ENCODE measurements at regions not wholly inside any gene's neighbourhood (a gene's known extent, or its start where the extent isn't known, plus 50 kb on each side); places are given as distances from the start of the nearest gene placed in this dataset.

GRCh38 chrX:14409341-14409740 is 120.0 kb upstream of the GLRA2 start:
- 80% methylated on average over 1 of the region's 2 CpGs for WGBS (ENCODE audit: insufficient coverage)
- no peak for DNase-seq
- H3K27me3 ChIP-seq (replicated peaks in 2 of 5; ENCODE audit: control insufficient read depth in 4 of 5, insufficient read depth in 5 of 5, low read length in 4 of 5): no peaks in the 10 kb centered on the region
- H3K9me3 ChIP-seq (ENCODE audit: control extremely low read depth in 1 of 5, control insufficient read depth in 4 of 5, insufficient read depth in 2 of 5, low read depth in 1 of 5, low read length in 4 of 5): peaks cover 0 to 2% (median 0%) of the 10 kb centered on the region in 5 experiments
- no peak overlapping the region for H3K27ac ChIP-seq (ENCODE audit: insufficient read depth in 1 of 2, low read depth in 1 of 2, low read length in 2 of 2, poor library complexity in 1 of 2, severe bottlenecking in 2 of 2)
- H3K4me1 ChIP-seq (ENCODE audit: control extremely low read depth in 1 of 4, control insufficient read depth in 4 of 4, insufficient read depth in 4 of 4, low read length in 3 of 4): no peaks in the 10 kb centered on the region
- H3K36me3 ChIP-seq (ENCODE audit: control insufficient read depth in 4 of 4, insufficient read depth in 4 of 4, low read length in 3 of 4): no peaks in the 10 kb centered on the region
- POLR2A ChIA-PET: no interaction called here
- CTCF ChIA-PET: no interaction called here
- no peak overlapping the region for H3K4me3 ChIP-seq (ENCODE audit: control insufficient read depth in 1 of 7, extremely low read depth in 1 of 7, insufficient read depth in 4 of 7, low read depth in 2 of 7, low read length in 6 of 7)

DNA sequence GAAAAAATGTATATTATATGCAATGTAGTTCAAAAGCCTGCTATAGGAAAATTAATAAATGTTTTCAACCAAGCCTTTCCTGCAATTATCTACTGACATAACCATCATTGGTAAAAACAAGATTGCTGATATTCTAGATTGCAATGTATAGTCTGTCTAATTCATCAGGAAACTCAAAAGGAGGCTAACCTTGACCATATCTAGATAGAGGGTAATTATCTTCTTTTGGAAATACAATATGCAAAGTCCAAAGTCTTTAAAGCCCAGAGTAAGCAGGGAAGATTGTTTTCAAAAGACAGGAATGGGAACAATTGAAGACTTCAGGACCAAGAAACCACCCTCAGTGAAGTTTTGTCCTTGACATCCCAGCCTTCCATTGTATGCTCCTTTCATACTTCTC is 123.1 kb upstream of the GLRA2 start:
- Histone ChIP-seq H3K4me3 (ENCODE audit: control insufficient read depth in 1 of 7, extremely low read depth in 1 of 7, insufficient read depth in 4 of 7, low read depth in 2 of 7, low read length in 6 of 7) (no peak overlapping the region), H3K36me3 (ENCODE audit: control insufficient read depth in 4 of 4, insufficient read depth in 4 of 4, low read length in 3 of 4) (no peaks in the 10 kb centered on the region), H3K4me1 (ENCODE audit: control extremely low read depth in 1 of 4, control insufficient read depth in 4 of 4, insufficient read depth in 4 of 4, low read length in 3 of 4) (no peaks in the 10 kb centered on the region), H3K9me3 (ENCODE audit: control extremely low read depth in 1 of 5, control insufficient read depth in 4 of 5, insufficient read depth in 2 of 5, low read depth in 1 of 5, low read length in 4 of 5) (no peaks in the 10 kb centered on the region), H3K27me3 (replicated peaks in 2 of 5; ENCODE audit: control insufficient read depth in 4 of 5, insufficient read depth in 5 of 5, low read length in 4 of 5) (no peaks in the 10 kb centered on the region), H3K27ac (ENCODE audit: insufficient read depth in 1 of 2, low read depth in 1 of 2, low read length in 2 of 2, poor library complexity in 1 of 2, severe bottlenecking in 2 of 2) (no peak overlapping the region)
- POLR2A ChIA-PET: no interaction called here
- CTCF ChIA-PET: no interaction called here
- no peak for DNase-seq

DNA sequence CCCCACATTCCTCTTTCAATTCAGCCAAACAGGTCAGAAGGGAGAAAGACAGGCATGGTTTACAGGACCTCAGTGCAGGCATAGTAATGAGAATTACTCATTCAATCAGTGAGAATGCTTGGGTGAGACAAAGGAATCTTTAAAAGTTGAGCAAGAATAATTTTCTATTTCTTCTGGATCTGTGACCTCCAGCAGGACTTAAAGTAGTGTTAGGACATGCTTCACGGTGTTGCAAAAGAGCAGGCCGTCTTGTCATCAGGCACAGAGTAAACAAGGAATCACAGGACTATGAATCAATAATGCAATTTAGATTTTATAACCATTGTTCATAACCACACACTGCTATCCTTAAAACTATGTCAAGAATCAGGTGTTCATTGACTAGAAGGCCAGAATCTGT is 130.6 kb upstream of the GLRA2 start:
- ChIA-PET POLR2A (no interaction called here), CTCF (no interaction called here)
- H3K27me3 ChIP-seq (replicated peaks in 2 of 5; ENCODE audit: control insufficient read depth in 4 of 5, insufficient read depth in 5 of 5, low read length in 4 of 5): no peaks in the 10 kb centered on the region
- no peaks in the 10 kb centered on the region for H3K36me3 ChIP-seq (ENCODE audit: control insufficient read depth in 4 of 4, insufficient read depth in 4 of 4, low read length in 3 of 4)
- no peak overlapping the region for H3K4me3 ChIP-seq (ENCODE audit: control insufficient read depth in 1 of 7, extremely low read depth in 1 of 7, insufficient read depth in 4 of 7, low read depth in 2 of 7, low read length in 6 of 7)
- no peaks in the 10 kb centered on the region for H3K9me3 ChIP-seq (ENCODE audit: control extremely low read depth in 1 of 5, control insufficient read depth in 4 of 5, insufficient read depth in 2 of 5, low read depth in 1 of 5, low read length in 4 of 5)
- H3K4me1 ChIP-seq (ENCODE audit: control extremely low read depth in 1 of 4, control insufficient read depth in 4 of 4, insufficient read depth in 4 of 4, low read length in 3 of 4): no peaks in the 10 kb centered on the region
- DNase-seq: no peak
- H3K27ac ChIP-seq (ENCODE audit: insufficient read depth in 1 of 2, low read depth in 1 of 2, low read length in 2 of 2, poor library complexity in 1 of 2, severe bottlenecking in 2 of 2): no peak overlapping the region
- WGBS (ENCODE audit: insufficient coverage): 94% methylated on average over 2 of the region's 2 CpGs

DNA sequence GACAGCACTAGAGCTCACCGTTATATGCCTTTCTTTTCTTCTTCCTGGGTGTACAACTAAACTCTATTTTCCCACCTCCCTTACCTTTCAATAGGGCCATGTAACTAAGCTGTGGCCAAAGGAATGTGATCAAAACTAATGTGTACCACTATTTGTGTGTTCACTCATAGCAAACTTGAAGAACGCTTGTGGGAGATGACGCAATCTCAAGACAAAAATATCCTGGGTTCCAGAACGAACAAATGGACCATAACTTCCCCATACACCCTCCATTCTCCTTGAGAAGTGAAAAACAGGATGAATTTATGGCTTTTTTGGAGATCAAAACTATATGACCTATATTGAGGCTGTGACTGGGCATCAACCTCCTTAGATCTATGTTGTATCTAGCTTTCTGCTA is 139.7 kb upstream of the GLRA2 start:
- DNase-seq: no peak
- H3K36me3 ChIP-seq (ENCODE audit: control insufficient read depth in 4 of 4, insufficient read depth in 4 of 4, low read length in 3 of 4): no peaks in the 10 kb centered on the region
- H3K27me3 ChIP-seq (replicated peaks in 2 of 5; ENCODE audit: control insufficient read depth in 4 of 5, insufficient read depth in 5 of 5, low read length in 4 of 5): no peaks in the 10 kb centered on the region
- H3K4me3 ChIP-seq (ENCODE audit: control insufficient read depth in 1 of 7, extremely low read depth in 1 of 7, insufficient read depth in 4 of 7, low read depth in 2 of 7, low read length in 6 of 7): no peak overlapping the region
- H3K4me1 ChIP-seq (ENCODE audit: control extremely low read depth in 1 of 4, control insufficient read depth in 4 of 4, insufficient read depth in 4 of 4, low read length in 3 of 4): no peaks in the 10 kb centered on the region
- ChIA-PET CTCF (no interaction called here), POLR2A (no interaction called here)
- WGBS (ENCODE audit: insufficient coverage): 100% methylated on average over 1 of the region's 4 CpGs
- H3K27ac ChIP-seq (ENCODE audit: insufficient read depth in 1 of 2, low read depth in 1 of 2, low read length in 2 of 2, poor library complexity in 1 of 2, severe bottlenecking in 2 of 2): no peak overlapping the region
- no peaks in the 10 kb centered on the region for H3K9me3 ChIP-seq (ENCODE audit: control extremely low read depth in 1 of 5, control insufficient read depth in 4 of 5, insufficient read depth in 2 of 5, low read depth in 1 of 5, low read length in 4 of 5)

- no peak for DNase-seq
- H3K27me3 ChIP-seq (replicated peaks in 2 of 5; ENCODE audit: control insufficient read depth in 4 of 5, insufficient read depth in 5 of 5, low read length in 4 of 5): no peaks in the 10 kb centered on the region
- POLR2A ChIA-PET: no interaction called here
- no peaks in the 10 kb centered on the region for H3K36me3 ChIP-seq (ENCODE audit: control insufficient read depth in 4 of 4, insufficient read depth in 4 of 4, low read length in 3 of 4)
- H3K27ac ChIP-seq (ENCODE audit: insufficient read depth in 1 of 2, low read depth in 1 of 2, low read length in 2 of 2, poor library complexity in 1 of 2, severe bottlenecking in 2 of 2): no peak overlapping the region
- H3K9me3 ChIP-seq (ENCODE audit: control extremely low read depth in 1 of 5, control insufficient read depth in 4 of 5, insufficient read depth in 2 of 5, low read depth in 1 of 5, low read length in 4 of 5): no peaks in the 10 kb centered on the region
- WGBS (ENCODE audit: insufficient coverage): 85% methylated on average over 4 of the region's 4 CpGs
- CTCF ChIA-PET: no interaction called here
- no peaks in the 10 kb centered on the region for H3K4me1 ChIP-seq (ENCODE audit: control extremely low read depth in 1 of 4, control insufficient read depth in 4 of 4, insufficient read depth in 4 of 4, low read length in 3 of 4)
- no peak overlapping the region for H3K4me3 ChIP-seq (ENCODE audit: control insufficient read depth in 1 of 7, extremely low read depth in 1 of 7, insufficient read depth in 4 of 7, low read depth in 2 of 7, low read length in 6 of 7)
These were observed 142.4 kb upstream of the GLRA2 start for GRCh38 chrX:14386981-14387380.

GRCh38 chrX:14380044-14380443 is 149.3 kb upstream of the GLRA2 start:
- Histone ChIP-seq H3K27me3 (replicated peaks in 2 of 5; ENCODE audit: control insufficient read depth in 4 of 5, insufficient read depth in 5 of 5, low read length in 4 of 5) (no peaks in the 10 kb centered on the region), H3K9me3 (ENCODE audit: control extremely low read depth in 1 of 5, control insufficient read depth in 4 of 5, insufficient read depth in 2 of 5, low read depth in 1 of 5, low read length in 4 of 5) (no peaks in the 10 kb centered on the region), H3K4me1 (ENCODE audit: control extremely low read depth in 1 of 4, control insufficient read depth in 4 of 4, insufficient read depth in 4 of 4, low read length in 3 of 4) (no peaks in the 10 kb centered on the region), H3K27ac (ENCODE audit: insufficient read depth in 1 of 2, low read depth in 1 of 2, low read length in 2 of 2, poor library complexity in 1 of 2, severe bottlenecking in 2 of 2) (no peak overlapping the region), H3K4me3 (ENCODE audit: control insufficient read depth in 1 of 7, extremely low read depth in 1 of 7, insufficient read depth in 4 of 7, low read depth in 2 of 7, low read length in 6 of 7) (no peak overlapping the region), H3K36me3 (ENCODE audit: control insufficient read depth in 4 of 4, insufficient read depth in 4 of 4, low read length in 3 of 4) (no peaks in the 10 kb centered on the region)
- CTCF ChIA-PET: no interaction called here
- POLR2A ChIA-PET: no interaction called here
- DNase-seq: no peak

DNA sequence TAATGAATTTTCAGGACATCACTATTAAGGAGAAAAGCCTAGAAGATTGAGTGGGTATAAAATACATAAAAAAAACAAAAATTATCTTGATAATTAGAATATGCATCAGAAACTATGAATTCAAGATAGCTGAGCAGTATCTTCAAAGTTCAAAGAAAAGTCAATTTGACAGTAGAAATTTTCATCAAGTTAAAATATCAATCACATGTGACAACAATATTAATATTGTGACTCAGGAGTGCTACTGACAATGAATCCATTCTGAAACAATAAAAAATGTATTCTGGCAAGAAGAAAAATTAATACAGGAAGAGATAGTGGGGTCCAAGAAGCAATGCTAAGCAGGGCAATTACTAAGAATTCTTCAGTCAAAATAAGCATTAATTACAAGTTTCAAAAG is 151.9 kb upstream of the GLRA2 start:
- CTCF ChIA-PET: no interaction called here
- no peaks in the 10 kb centered on the region for H3K4me1 ChIP-seq (ENCODE audit: control extremely low read depth in 1 of 4, control insufficient read depth in 4 of 4, insufficient read depth in 4 of 4, low read length in 3 of 4)
- H3K9me3 ChIP-seq (ENCODE audit: control extremely low read depth in 1 of 5, control insufficient read depth in 4 of 5, insufficient read depth in 2 of 5, low read depth in 1 of 5, low read length in 4 of 5): no peaks in the 10 kb centered on the region
- H3K27ac ChIP-seq (ENCODE audit: insufficient read depth in 1 of 2, low read depth in 1 of 2, low read length in 2 of 2, poor library complexity in 1 of 2, severe bottlenecking in 2 of 2): no peak overlapping the region
- no peak overlapping the region for H3K4me3 ChIP-seq (ENCODE audit: control insufficient read depth in 1 of 7, extremely low read depth in 1 of 7, insufficient read depth in 4 of 7, low read depth in 2 of 7, low read length in 6 of 7)
- DNase-seq: no peak
- no peaks in the 10 kb centered on the region for H3K36me3 ChIP-seq (ENCODE audit: control insufficient read depth in 4 of 4, insufficient read depth in 4 of 4, low read length in 3 of 4)
- POLR2A ChIA-PET: no interaction called here
- no peaks in the 10 kb centered on the region for H3K27me3 ChIP-seq (replicated peaks in 2 of 5; ENCODE audit: control insufficient read depth in 4 of 5, insufficient read depth in 5 of 5, low read length in 4 of 5)

DNA sequence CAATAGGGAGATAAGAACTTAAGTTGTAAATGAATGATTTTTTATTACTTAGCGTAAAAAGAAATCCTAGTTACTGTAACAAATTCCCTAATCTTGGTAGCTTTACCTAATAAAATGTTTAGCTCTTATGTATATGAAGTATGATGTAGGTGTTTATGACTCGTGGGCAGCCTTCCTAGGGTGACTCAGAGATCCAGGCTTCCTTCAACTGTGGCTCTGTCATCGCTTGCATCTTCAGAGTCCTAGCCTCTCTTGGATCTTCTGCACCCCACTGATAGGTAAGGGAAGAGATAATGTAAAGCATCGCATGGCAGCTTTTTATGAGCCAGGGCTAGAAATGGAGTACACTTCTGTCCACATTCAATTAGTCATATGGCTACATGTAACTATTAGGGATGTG is 165.6 kb upstream of the GLRA2 start:
- 100% methylated on average over 1 of the region's 4 CpGs for WGBS (ENCODE audit: insufficient coverage)
- no peaks in the 10 kb centered on the region for H3K27me3 ChIP-seq (replicated peaks in 2 of 5; ENCODE audit: control insufficient read depth in 4 of 5, insufficient read depth in 5 of 5, low read length in 4 of 5)
- ChIA-PET POLR2A (no interaction called here), CTCF (no interaction called here)
- H3K4me3 ChIP-seq (ENCODE audit: control insufficient read depth in 1 of 7, extremely low read depth in 1 of 7, insufficient read depth in 4 of 7, low read depth in 2 of 7, low read length in 6 of 7): no peak overlapping the region
- no peak overlapping the region for H3K27ac ChIP-seq (ENCODE audit: insufficient read depth in 1 of 2, low read depth in 1 of 2, low read length in 2 of 2, poor library complexity in 1 of 2, severe bottlenecking in 2 of 2)
- DNase-seq: no peak
- no peaks in the 10 kb centered on the region for H3K4me1 ChIP-seq (ENCODE audit: control extremely low read depth in 1 of 4, control insufficient read depth in 4 of 4, insufficient read depth in 4 of 4, low read length in 3 of 4)
- H3K36me3 ChIP-seq (ENCODE audit: control insufficient read depth in 4 of 4, insufficient read depth in 4 of 4, low read length in 3 of 4): no peaks in the 10 kb centered on the region
- H3K9me3 ChIP-seq (ENCODE audit: control extremely low read depth in 1 of 5, control insufficient read depth in 4 of 5, insufficient read depth in 2 of 5, low read depth in 1 of 5, low read length in 4 of 5): no peaks in the 10 kb centered on the region

All from common myeloid progenitor, CD34-positive (primary cell).